ENCODE measurements at regions not wholly inside any gene's neighbourhood (a gene's known extent, or its start where the extent isn't known, plus 50 kb on each side); places are given as distances from the start of the nearest gene placed in this dataset.

DNA sequence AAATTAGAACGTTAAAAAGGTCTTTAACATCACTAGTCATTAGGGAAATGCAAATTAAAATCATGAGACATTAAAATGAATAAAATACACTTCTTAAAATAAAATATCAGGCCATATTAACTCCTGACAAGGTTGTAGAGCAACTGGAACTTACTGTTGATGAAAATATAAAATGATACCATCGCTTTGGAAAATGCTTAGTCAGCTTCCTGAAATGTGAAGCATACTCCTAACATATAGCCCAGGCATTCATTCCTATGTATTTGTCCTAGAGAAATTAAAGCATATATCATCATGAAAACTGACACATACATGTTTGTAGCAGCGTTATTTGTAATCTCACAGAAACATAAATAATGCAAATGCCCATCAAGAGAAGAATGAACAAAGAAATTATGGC is 211.5 kb upstream of the CHRM3 start:
- Histone ChIP-seq H3K9me2 (ENCODE audit: insufficient read depth) (no peaks in the 10 kb centered on the region), H3K4me1 (replicated peaks; ENCODE audit: insufficient read depth) (no peaks in the 10 kb centered on the region), H3K27me3 (ENCODE audit: insufficient read depth, low read depth) (peaks cover 13% of the 10 kb centered on the region; the same call in 1 of the 2 replicates), H3K9me3 (ENCODE audit: insufficient read depth, low read depth) (no peaks in the 10 kb centered on the region), H3K4me2 (no peak overlapping the region), H2AFZ (no peak overlapping the region), H3K27ac (no peak overlapping the region), H3F3A (ENCODE audit: insufficient read depth, low read depth) (no peaks in the 10 kb centered on the region), H4K20me1 (ENCODE audit: insufficient read depth) (no peaks in the 10 kb centered on the region), H3K79me2 (ENCODE audit: low read depth) (no peaks in the 10 kb centered on the region), H3K4me3 (no peak overlapping the region), H3K36me3 (ENCODE audit: low read depth) (no peaks in the 10 kb centered on the region)
- ChIA-PET CTCF (no interaction called here), POLR2A (ENCODE audit: unreplicated experiment) (no interaction called here)
- intact Hi-C loops (cut with micrococcal nuclease; ENCODE audit: unreplicated experiment) = no loop called here
- DNase-seq = no peak
- no TSS peak for BruUV-seq (replicated peaks)
- TF ChIP-seq, protein P1, sequence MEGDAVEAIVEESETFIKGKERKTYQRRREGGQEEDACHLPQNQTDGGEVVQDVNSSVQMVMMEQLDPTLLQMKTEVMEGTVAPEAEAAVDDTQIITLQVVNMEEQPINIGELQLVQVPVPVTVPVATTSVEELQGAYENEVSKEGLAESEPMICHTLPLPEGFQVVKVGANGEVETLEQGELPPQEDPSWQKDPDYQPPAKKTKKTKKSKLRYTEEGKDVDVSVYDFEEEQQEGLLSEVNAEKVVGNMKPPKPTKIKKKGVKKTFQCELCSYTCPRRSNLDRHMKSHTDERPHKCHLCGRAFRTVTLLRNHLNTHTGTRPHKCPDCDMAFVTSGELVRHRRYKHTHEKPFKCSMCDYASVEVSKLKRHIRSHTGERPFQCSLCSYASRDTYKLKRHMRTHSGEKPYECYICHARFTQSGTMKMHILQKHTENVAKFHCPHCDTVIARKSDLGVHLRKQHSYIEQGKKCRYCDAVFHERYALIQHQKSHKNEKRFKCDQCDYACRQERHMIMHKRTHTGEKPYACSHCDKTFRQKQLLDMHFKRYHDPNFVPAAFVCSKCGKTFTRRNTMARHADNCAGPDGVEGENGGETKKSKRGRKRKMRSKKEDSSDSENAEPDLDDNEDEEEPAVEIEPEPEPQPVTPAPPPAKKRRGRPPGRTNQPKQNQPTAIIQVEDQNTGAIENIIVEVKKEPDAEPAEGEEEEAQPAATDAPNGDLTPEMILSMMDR (conservative IDR thresholded peaks at IDR 0.05) = no peak
- no peak for TF ChIP-seq EZH2 (IDR thresholded peaks at IDR 0.05; ENCODE audit: low read depth)

DNA sequence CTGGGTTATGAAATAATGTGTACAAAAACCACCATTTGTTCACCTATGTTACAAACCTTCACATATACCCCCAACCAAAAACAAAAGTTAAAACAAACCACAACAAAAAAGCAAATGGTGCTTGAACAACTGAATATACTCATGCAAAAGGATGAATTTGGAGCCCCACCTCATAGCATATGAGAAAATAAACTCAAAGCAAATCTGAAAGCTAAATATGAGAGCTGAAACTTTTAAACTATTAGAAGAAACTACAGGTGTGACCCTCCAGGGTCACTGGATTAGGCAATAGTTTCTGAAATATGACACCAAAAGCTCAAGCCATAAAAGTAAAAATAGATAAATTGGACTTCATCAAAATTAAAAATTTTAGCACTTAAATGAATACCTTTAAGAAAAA is 215.5 kb upstream of the CHRM3 start:
- no peak for DNase-seq
- Histone ChIP-seq H3K9me3 (ENCODE audit: insufficient read depth, low read depth) (no peaks in the 10 kb centered on the region), H2AFZ (no peak overlapping the region), H3K36me3 (ENCODE audit: low read depth) (no peaks in the 10 kb centered on the region), H3K79me2 (ENCODE audit: low read depth) (no peaks in the 10 kb centered on the region), H3K27me3 (ENCODE audit: insufficient read depth, low read depth) (no peaks in the 10 kb centered on the region), H3K27ac (no peak overlapping the region), H3F3A (ENCODE audit: insufficient read depth, low read depth) (no peaks in the 10 kb centered on the region), H3K4me2 (no peak overlapping the region), H3K4me3 (no peak overlapping the region), H3K4me1 (replicated peaks; ENCODE audit: insufficient read depth) (no peaks in the 10 kb centered on the region), H4K20me1 (ENCODE audit: insufficient read depth) (no peaks in the 10 kb centered on the region), H3K9me2 (ENCODE audit: insufficient read depth) (no peaks in the 10 kb centered on the region)
- TF ChIP-seq, protein P1 (conservative IDR thresholded peaks at IDR 0.05) = no peak
- no peak for TF ChIP-seq EZH2 (IDR thresholded peaks at IDR 0.05; ENCODE audit: low read depth)
- ChIA-PET CTCF (no interaction called here), POLR2A (ENCODE audit: unreplicated experiment) (no interaction called here)
- BruUV-seq (replicated peaks) = no TSS peak
- intact Hi-C loops (cut with micrococcal nuclease; ENCODE audit: unreplicated experiment) = no loop called here

DNA sequence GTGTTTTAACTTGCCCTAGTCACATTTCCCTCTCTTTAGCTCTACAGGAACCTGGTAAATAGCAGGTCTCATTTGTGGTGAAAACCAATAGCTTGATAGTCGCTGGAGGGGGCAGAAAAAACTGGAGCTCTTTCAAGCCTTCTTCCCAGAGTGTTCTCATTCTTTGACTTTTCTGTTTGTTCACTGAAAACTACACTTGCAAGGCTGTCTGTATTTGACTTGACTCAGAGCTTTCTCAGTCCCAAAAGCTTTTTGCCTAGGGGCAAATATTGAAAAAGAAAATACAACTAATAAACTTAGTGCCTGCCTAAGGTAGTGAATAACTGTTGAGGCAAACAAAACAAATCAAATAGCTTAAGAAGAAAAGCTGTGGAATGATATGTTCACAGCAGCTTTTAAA is 217.1 kb upstream of the CHRM3 start:
- no peaks in the 10 kb centered on the region for H4K20me1 ChIP-seq (ENCODE audit: insufficient read depth)
- TF ChIP-seq, protein P1 (conservative IDR thresholded peaks at IDR 0.05) = no peak
- no peak for TF ChIP-seq EZH2 (IDR thresholded peaks at IDR 0.05; ENCODE audit: low read depth)
- POLR2A ChIA-PET (ENCODE audit: unreplicated experiment) = no interaction called here
- H3K27me3 ChIP-seq (ENCODE audit: insufficient read depth, low read depth) = no peaks in the 10 kb centered on the region
- no peaks in the 10 kb centered on the region for H3K9me2 ChIP-seq (ENCODE audit: insufficient read depth)
- CTCF ChIA-PET = no interaction called here
- no peak overlapping the region for H3K4me2 ChIP-seq
- intact Hi-C loops (cut with micrococcal nuclease; ENCODE audit: unreplicated experiment) = no loop called here
- H2AFZ ChIP-seq = no peak overlapping the region
- no peaks in the 10 kb centered on the region for H3K36me3 ChIP-seq (ENCODE audit: low read depth)
- no peaks in the 10 kb centered on the region for H3K79me2 ChIP-seq (ENCODE audit: low read depth)
- H3F3A ChIP-seq (ENCODE audit: insufficient read depth, low read depth) = no peaks in the 10 kb centered on the region
- H3K4me3 ChIP-seq = no peak overlapping the region
- no peak overlapping the region for H3K27ac ChIP-seq
- DNase-seq = no peak
- H3K9me3 ChIP-seq (ENCODE audit: insufficient read depth, low read depth) = no peaks in the 10 kb centered on the region
- no TSS peak for BruUV-seq (replicated peaks)
- H3K4me1 ChIP-seq (replicated peaks; ENCODE audit: insufficient read depth) = no peaks in the 10 kb centered on the region
